ENCODE measurements at regions not wholly inside any gene's neighbourhood (a gene's known extent, or its start where the extent isn't known, plus 50 kb on each side); places are given as distances from the start of the nearest gene placed in this dataset.

- Mint-ChIP-seq H3K4me3 (no peak overlapping the region), H3K27ac (no peak overlapping the region), H3K27me3 (peaks cover 1% of the 10 kb centered on the region), H3K9me3 (no peaks in the 10 kb centered on the region), H3K4me1 (no peaks in the 10 kb centered on the region)
- no peak for ATAC-seq
- no peak for DNase-seq
These were observed 118.8 kb downstream of the RWDD3 start for GRCh38 chr1:95352767-95353166.

GRCh38 chr1:95353194-95353593 lies 119.2 kb downstream of the RWDD3 start:
- H3K27ac Mint-ChIP-seq: no peak overlapping the region
- no peak overlapping the region for H3K4me3 Mint-ChIP-seq
- H3K9me3 Mint-ChIP-seq: no peaks in the 10 kb centered on the region
- no peaks in the 10 kb centered on the region for H3K4me1 Mint-ChIP-seq
- DNase-seq: no peak
- ATAC-seq: no peak
- no peaks in the 10 kb centered on the region for H3K27me3 Mint-ChIP-seq

- H3K27me3 Mint-ChIP-seq: peaks cover 9% of the 10 kb centered on the region
- no peak for ATAC-seq
- DNase-seq: no peak
- H3K4me3 Mint-ChIP-seq: no peak overlapping the region
- H3K9me3 Mint-ChIP-seq: no peaks in the 10 kb centered on the region
- no peak overlapping the region for H3K27ac Mint-ChIP-seq
- H3K4me1 Mint-ChIP-seq: no peaks in the 10 kb centered on the region
These were observed 130.5 kb downstream of the RWDD3 start for GRCh38 chr1:95364546-95364945.

GRCh38 chr1:95366498-95366897 lies 132.5 kb downstream of the RWDD3 start:
- no peak overlapping the region for H3K4me3 Mint-ChIP-seq
- no peak overlapping the region for H3K27ac Mint-ChIP-seq
- no peak for ATAC-seq
- no peaks in the 10 kb centered on the region for H3K4me1 Mint-ChIP-seq
- DNase-seq: no peak
- H3K9me3 Mint-ChIP-seq: peaks cover 0 to 6% of the 10 kb centered on the region in 2 donors
- H3K27me3 Mint-ChIP-seq: peaks cover 17% of the 10 kb centered on the region

GRCh38 chr1:95368178-95368577 lies 134.2 kb downstream of the RWDD3 start:
- ATAC-seq (no peak), DNase-seq (no peak)
- H3K4me3 Mint-ChIP-seq: no peak overlapping the region
- no peak overlapping the region for H3K27ac Mint-ChIP-seq
- peaks cover 0 to 6% of the 10 kb centered on the region in 2 donors for H3K9me3 Mint-ChIP-seq
- no peaks in the 10 kb centered on the region for H3K4me1 Mint-ChIP-seq
- H3K27me3 Mint-ChIP-seq: peaks cover 8% of the 10 kb centered on the region

GRCh38 chr1:95369985-95370690 lies 136.1 kb downstream of the RWDD3 start:
- DNase-seq (no peak), ATAC-seq (no peak)
- no peak overlapping the region for H3K4me3 Mint-ChIP-seq
- H3K27me3 Mint-ChIP-seq: peaks cover 8% of the 10 kb centered on the region
- H3K27ac Mint-ChIP-seq: no peak overlapping the region
- no peaks in the 10 kb centered on the region for H3K4me1 Mint-ChIP-seq
- H3K9me3 Mint-ChIP-seq: peaks cover 0 to 6% of the 10 kb centered on the region in 2 donors

GRCh38 chr1:95370691-95371562 lies 136.9 kb downstream of the RWDD3 start:
- no peak for ATAC-seq
- DNase-seq: no peak
- Mint-ChIP-seq H3K4me1 (no peaks in the 10 kb centered on the region), H3K9me3 (peaks cover 0 to 6% of the 10 kb centered on the region in 2 donors), H3K27ac (no peak overlapping the region), H3K27me3 (peaks cover 8% of the 10 kb centered on the region), H3K4me3 (no peak overlapping the region)

GRCh38 chr1:95371666-95372282 lies 137.8 kb downstream of the RWDD3 start:
- DNase-seq: no peak
- H3K9me3 Mint-ChIP-seq: peaks cover 0 to 6% of the 10 kb centered on the region in 2 donors
- no peak for ATAC-seq
- peaks cover 8% of the 10 kb centered on the region for H3K27me3 Mint-ChIP-seq
- H3K4me3 Mint-ChIP-seq: no peak overlapping the region
- H3K27ac Mint-ChIP-seq: no peak overlapping the region
- H3K4me1 Mint-ChIP-seq: no peaks in the 10 kb centered on the region

GRCh38 chr1:95375174-95375573 lies 141.2 kb downstream of the RWDD3 start:
- no peaks in the 10 kb centered on the region for H3K4me1 Mint-ChIP-seq
- H3K27ac Mint-ChIP-seq: no peak overlapping the region
- H3K4me3 Mint-ChIP-seq: no peak overlapping the region
- ATAC-seq (no peak), DNase-seq (no peak)
- peaks cover 0 to 6% of the 10 kb centered on the region in 2 donors for H3K9me3 Mint-ChIP-seq
- peaks cover 8% of the 10 kb centered on the region for H3K27me3 Mint-ChIP-seq

- Mint-ChIP-seq H3K4me1 (no peaks in the 10 kb centered on the region), H3K27ac (no peak overlapping the region), H3K4me3 (no peak overlapping the region), H3K27me3 (no peaks in the 10 kb centered on the region), H3K9me3 (no peaks in the 10 kb centered on the region)
- DNase-seq (no peak), ATAC-seq (no peak)
These were observed 146.9 kb downstream of the RWDD3 start for GRCh38 chr1:95380909-95381308.

- H3K9me3 Mint-ChIP-seq: no peaks in the 10 kb centered on the region
- no peak overlapping the region for H3K27ac Mint-ChIP-seq
- H3K4me3 Mint-ChIP-seq: no peak overlapping the region
- no peaks in the 10 kb centered on the region for H3K27me3 Mint-ChIP-seq
- H3K4me1 Mint-ChIP-seq: no peaks in the 10 kb centered on the region
- no peak for ATAC-seq
- DNase-seq: no peak
These were observed 148.2 kb downstream of the RWDD3 start for GRCh38 chr1:95382000-95382786.

- Mint-ChIP-seq H3K9me3 (no peaks in the 10 kb centered on the region), H3K27me3 (no peaks in the 10 kb centered on the region), H3K27ac (no peak overlapping the region), H3K4me3 (no peak overlapping the region), H3K4me1 (no peaks in the 10 kb centered on the region)
- ATAC-seq (no peak), DNase-seq (no peak)
These were observed 149.1 kb downstream of the RWDD3 start for GRCh38 chr1:95383111-95383510.

- DNase-seq (peak; percentile 2 to 10), ATAC-seq (no peak)
- Mint-ChIP-seq H3K4me3 (no peak overlapping the region), H3K27ac (no peak overlapping the region), H3K27me3 (no peaks in the 10 kb centered on the region), H3K9me3 (no peaks in the 10 kb centered on the region), H3K4me1 (no peaks in the 10 kb centered on the region)
These were observed 150.6 kb downstream of the RWDD3 start for GRCh38 chr1:95384567-95384966.

- Mint-ChIP-seq H3K4me3 (no peak overlapping the region), H3K27me3 (no peaks in the 10 kb centered on the region), H3K4me1 (no peaks in the 10 kb centered on the region), H3K9me3 (peaks cover 0 to 10% of the 10 kb centered on the region in 2 donors), H3K27ac (no peak overlapping the region)
- no peak for ATAC-seq
- no peak for DNase-seq
These were observed 152.4 kb downstream of the RWDD3 start for GRCh38 chr1:95386371-95386770.

GRCh38 chr1:95386915-95387314 lies 152.9 kb downstream of the RWDD3 start:
- Mint-ChIP-seq H3K9me3 (peaks cover 0 to 10% of the 10 kb centered on the region in 2 donors), H3K27me3 (no peaks in the 10 kb centered on the region), H3K4me1 (no peaks in the 10 kb centered on the region), H3K27ac (no peak overlapping the region), H3K4me3 (no peak overlapping the region)
- no peak for DNase-seq
- ATAC-seq: no peak

Measured in stimulated activated naive CD8-positive, alpha-beta T cell treated with anti-CD3 and anti-CD28 coated beads, Interleukin-15, amount 100 ng/mL, for 72 hours (primary cell).